ENCODE measurements at regions not wholly inside any gene's neighbourhood (a gene's known extent, or its start where the extent isn't known, plus 50 kb on each side); places are given as distances from the start of the nearest gene placed in this dataset.
A peak's percentile ranks its signal among the peaks of the same experiment; 100 is the strongest.

DNA sequence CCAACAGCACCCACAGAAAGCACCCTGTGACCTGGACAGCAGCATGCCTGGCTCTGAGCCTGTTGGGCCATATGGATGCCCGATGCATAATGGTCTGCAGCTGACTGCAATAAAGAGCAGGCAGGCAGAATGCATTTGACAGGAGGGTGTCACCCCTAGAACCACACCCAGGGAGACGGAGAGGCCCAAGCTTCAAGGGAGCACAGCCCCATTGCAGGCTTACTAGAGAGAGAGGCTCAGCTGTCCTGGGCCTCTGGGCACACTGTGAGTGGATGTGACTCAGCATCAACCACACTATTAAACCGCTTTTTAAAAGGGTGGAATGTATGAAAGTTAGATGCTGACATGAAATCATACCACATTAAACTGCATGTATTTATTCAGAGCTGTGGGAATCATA, 365.3 kb downstream of the CTTN start:
- no peak overlapping the region for H3K4me3 ChIP-seq (ENCODE audit: control insufficient read depth in 1 of 7, extremely low read depth in 1 of 7, insufficient read depth in 4 of 7, low read depth in 2 of 7, low read length in 6 of 7)
- DNase-seq: peak in 1 of 3 donors; percentile 2
- H3K4me1 ChIP-seq (ENCODE audit: control extremely low read depth in 1 of 4, control insufficient read depth in 4 of 4, insufficient read depth in 4 of 4, low read length in 3 of 4): no peaks in the 10 kb centered on the region
- no peak overlapping the region for H3K27ac ChIP-seq (ENCODE audit: insufficient read depth in 1 of 2, low read depth in 1 of 2, low read length in 2 of 2, poor library complexity in 1 of 2, severe bottlenecking in 2 of 2)
- WGBS (ENCODE audit: insufficient coverage): 86% methylated on average over 2 of the region's 3 CpGs
- CTCF ChIA-PET: no interaction called here
- no peaks in the 10 kb centered on the region for H3K36me3 ChIP-seq (ENCODE audit: control insufficient read depth in 4 of 4, insufficient read depth in 4 of 4, low read length in 3 of 4)
- H3K9me3 ChIP-seq (ENCODE audit: control extremely low read depth in 1 of 5, control insufficient read depth in 4 of 5, insufficient read depth in 2 of 5, low read depth in 1 of 5, low read length in 4 of 5): peaks cover 0 to 8% (median 0%) of the 10 kb centered on the region in 5 experiments
- no peaks in the 10 kb centered on the region for H3K27me3 ChIP-seq (replicated peaks in 2 of 5; ENCODE audit: control insufficient read depth in 4 of 5, insufficient read depth in 5 of 5, low read length in 4 of 5)
- POLR2A ChIA-PET: interaction anchor here (0.6 kb wide), 1 partner anchor 702 kb away, joined by 4 read pairs; no protein-coding TSS in a partner anchor

GRCh38 chr11:70764356-70764905, 366.1 kb downstream of the CTTN start:
- DNase-seq: no peak
- Histone ChIP-seq H3K27me3 (replicated peaks in 2 of 5; ENCODE audit: control insufficient read depth in 4 of 5, insufficient read depth in 5 of 5, low read length in 4 of 5) (no peaks in the 10 kb centered on the region), H3K27ac (ENCODE audit: insufficient read depth in 1 of 2, low read depth in 1 of 2, low read length in 2 of 2, poor library complexity in 1 of 2, severe bottlenecking in 2 of 2) (no peak overlapping the region), H3K9me3 (ENCODE audit: control extremely low read depth in 1 of 5, control insufficient read depth in 4 of 5, insufficient read depth in 2 of 5, low read depth in 1 of 5, low read length in 4 of 5) (peaks cover 0 to 8% (median 0%) of the 10 kb centered on the region in 5 experiments), H3K4me3 (ENCODE audit: control insufficient read depth in 1 of 7, extremely low read depth in 1 of 7, insufficient read depth in 4 of 7, low read depth in 2 of 7, low read length in 6 of 7) (no peak overlapping the region), H3K4me1 (ENCODE audit: control extremely low read depth in 1 of 4, control insufficient read depth in 4 of 4, insufficient read depth in 4 of 4, low read length in 3 of 4) (no peaks in the 10 kb centered on the region), H3K36me3 (ENCODE audit: control insufficient read depth in 4 of 4, insufficient read depth in 4 of 4, low read length in 3 of 4) (no peaks in the 10 kb centered on the region)
- ChIA-PET CTCF (no interaction called here), POLR2A (no interaction called here)
- 94% methylated on average over 3 of the region's 3 CpGs for WGBS (ENCODE audit: insufficient coverage)

GRCh38 chr11:70766901-70767300, 368.6 kb downstream of the CTTN start:
- ChIA-PET CTCF (no interaction called here), POLR2A (no interaction called here)
- 98% methylated on average over 4 of the region's 8 CpGs for WGBS (ENCODE audit: insufficient coverage)
- Histone ChIP-seq H3K9me3 (ENCODE audit: control extremely low read depth in 1 of 5, control insufficient read depth in 4 of 5, insufficient read depth in 2 of 5, low read depth in 1 of 5, low read length in 4 of 5) (peaks cover 0 to 2% (median 0%) of the 10 kb centered on the region in 5 experiments), H3K36me3 (ENCODE audit: control insufficient read depth in 4 of 4, insufficient read depth in 4 of 4, low read length in 3 of 4) (no peaks in the 10 kb centered on the region), H3K4me1 (ENCODE audit: control extremely low read depth in 1 of 4, control insufficient read depth in 4 of 4, insufficient read depth in 4 of 4, low read length in 3 of 4) (no peaks in the 10 kb centered on the region), H3K27ac (ENCODE audit: insufficient read depth in 1 of 2, low read depth in 1 of 2, low read length in 2 of 2, poor library complexity in 1 of 2, severe bottlenecking in 2 of 2) (no peak overlapping the region), H3K27me3 (replicated peaks in 2 of 5; ENCODE audit: control insufficient read depth in 4 of 5, insufficient read depth in 5 of 5, low read length in 4 of 5) (no peaks in the 10 kb centered on the region), H3K4me3 (ENCODE audit: control insufficient read depth in 1 of 7, extremely low read depth in 1 of 7, insufficient read depth in 4 of 7, low read depth in 2 of 7, low read length in 6 of 7) (no peak overlapping the region)
- no peak for DNase-seq

DNA sequence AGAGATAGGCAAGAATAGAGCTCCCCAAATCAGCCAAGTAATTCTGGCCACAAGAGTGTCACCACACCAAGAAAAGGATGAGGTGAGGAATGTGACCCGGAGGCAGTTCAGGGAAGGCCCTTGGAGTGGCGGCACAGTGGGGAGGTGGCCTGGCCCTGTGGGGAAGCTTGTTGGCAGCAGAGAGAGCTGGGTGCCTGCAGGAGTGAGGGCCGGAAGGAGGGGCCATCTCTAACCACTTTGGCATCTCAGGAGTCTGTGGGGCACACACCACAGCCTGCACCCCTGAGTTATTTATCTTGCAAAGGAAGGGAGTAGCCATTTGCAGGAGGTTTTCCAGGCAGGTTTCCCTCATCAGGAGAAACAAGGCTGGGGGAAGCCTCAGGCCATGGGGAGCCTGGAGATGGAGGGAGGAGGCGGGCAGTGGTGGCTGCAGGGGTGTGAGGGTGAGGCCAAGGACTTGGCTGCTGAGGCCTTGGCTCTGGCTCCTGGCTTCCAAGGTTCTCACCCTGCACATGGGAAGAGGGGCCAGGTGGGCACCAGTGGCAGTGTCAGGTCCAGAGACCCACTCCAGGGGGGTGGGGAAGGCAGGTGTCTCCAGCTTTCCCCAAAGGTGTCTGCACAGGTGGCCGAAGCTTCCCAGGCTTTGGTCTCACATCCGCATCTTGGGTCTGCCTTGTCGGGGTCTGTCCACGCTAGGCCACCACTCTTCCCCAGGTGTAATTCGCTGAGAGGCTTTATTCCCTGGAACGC, 370.2 kb downstream of the CTTN start:
- H3K4me1 ChIP-seq (ENCODE audit: control extremely low read depth in 1 of 4, control insufficient read depth in 4 of 4, insufficient read depth in 4 of 4, low read length in 3 of 4): no peaks in the 10 kb centered on the region
- H3K4me3 ChIP-seq (ENCODE audit: control insufficient read depth in 1 of 7, extremely low read depth in 1 of 7, insufficient read depth in 4 of 7, low read depth in 2 of 7, low read length in 6 of 7): no peak overlapping the region
- 98% methylated on average over 8 of the region's 10 CpGs for WGBS (ENCODE audit: insufficient coverage)
- no peak overlapping the region for H3K27ac ChIP-seq (ENCODE audit: insufficient read depth in 1 of 2, low read depth in 1 of 2, low read length in 2 of 2, poor library complexity in 1 of 2, severe bottlenecking in 2 of 2)
- H3K27me3 ChIP-seq (replicated peaks in 2 of 5; ENCODE audit: control insufficient read depth in 4 of 5, insufficient read depth in 5 of 5, low read length in 4 of 5): no peaks in the 10 kb centered on the region
- POLR2A ChIA-PET: no interaction called here
- peaks cover 0 to 3% (median under 1%) of the 10 kb centered on the region in 5 experiments for H3K9me3 ChIP-seq (ENCODE audit: control extremely low read depth in 1 of 5, control insufficient read depth in 4 of 5, insufficient read depth in 2 of 5, low read depth in 1 of 5, low read length in 4 of 5)
- H3K36me3 ChIP-seq (ENCODE audit: control insufficient read depth in 4 of 4, insufficient read depth in 4 of 4, low read length in 3 of 4): no peaks in the 10 kb centered on the region
- CTCF ChIA-PET: interaction anchor here (0.9 kb wide), 1 partner anchor 12 kb away, joined by 3 read pairs; no protein-coding TSS in a partner anchor
- DNase-seq: no peak

DNA sequence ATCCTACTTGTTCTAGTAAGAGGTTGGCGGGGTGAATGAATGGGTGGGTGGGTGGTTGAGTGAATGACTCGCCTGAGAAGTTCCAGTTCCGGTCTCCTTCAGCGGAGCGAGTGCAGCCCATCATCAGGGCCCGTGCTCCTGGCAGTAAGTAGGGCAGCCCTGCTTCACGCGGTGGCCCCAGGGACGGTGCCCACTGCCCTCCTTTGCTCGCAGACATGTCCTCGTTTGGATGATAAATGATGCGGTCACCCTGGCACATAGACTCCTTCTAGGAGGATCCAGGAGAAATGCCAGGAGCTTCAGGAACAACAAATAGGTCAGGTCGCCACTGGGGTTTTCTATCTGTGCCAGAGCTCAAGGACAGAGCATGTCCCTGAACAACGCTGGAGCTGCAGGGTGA, 370.8 kb downstream of the CTTN start:
- Histone ChIP-seq H3K36me3 (ENCODE audit: control insufficient read depth in 4 of 4, insufficient read depth in 4 of 4, low read length in 3 of 4) (no peaks in the 10 kb centered on the region), H3K4me3 (ENCODE audit: control insufficient read depth in 1 of 7, extremely low read depth in 1 of 7, insufficient read depth in 4 of 7, low read depth in 2 of 7, low read length in 6 of 7) (no peak overlapping the region), H3K9me3 (ENCODE audit: control extremely low read depth in 1 of 5, control insufficient read depth in 4 of 5, insufficient read depth in 2 of 5, low read depth in 1 of 5, low read length in 4 of 5) (peaks cover 0 to 6% (median 2%) of the 10 kb centered on the region in 5 experiments), H3K4me1 (ENCODE audit: control extremely low read depth in 1 of 4, control insufficient read depth in 4 of 4, insufficient read depth in 4 of 4, low read length in 3 of 4) (no peaks in the 10 kb centered on the region), H3K27me3 (replicated peaks in 2 of 5; ENCODE audit: control insufficient read depth in 4 of 5, insufficient read depth in 5 of 5, low read length in 4 of 5) (no peaks in the 10 kb centered on the region), H3K27ac (ENCODE audit: insufficient read depth in 1 of 2, low read depth in 1 of 2, low read length in 2 of 2, poor library complexity in 1 of 2, severe bottlenecking in 2 of 2) (no peak overlapping the region)
- POLR2A ChIA-PET: no interaction called here
- CTCF ChIA-PET: interaction anchor here (0.9 kb wide), 1 partner anchor 12 kb away, joined by 3 read pairs; no protein-coding TSS in a partner anchor
- WGBS (ENCODE audit: insufficient coverage): 89% methylated on average over 13 of the region's 14 CpGs
- no peak for DNase-seq

GRCh38 chr11:70769521-70769920, 371.2 kb downstream of the CTTN start:
- H3K4me1 ChIP-seq (ENCODE audit: control extremely low read depth in 1 of 4, control insufficient read depth in 4 of 4, insufficient read depth in 4 of 4, low read length in 3 of 4): no peaks in the 10 kb centered on the region
- CTCF ChIA-PET: interaction anchor here (0.9 kb wide), 1 partner anchor 13 kb away, joined by 3 read pairs; no protein-coding TSS in a partner anchor
- WGBS (ENCODE audit: insufficient coverage): 97% methylated on average over 7 of the region's 8 CpGs
- no peak for DNase-seq
- H3K4me3 ChIP-seq (ENCODE audit: control insufficient read depth in 1 of 7, extremely low read depth in 1 of 7, insufficient read depth in 4 of 7, low read depth in 2 of 7, low read length in 6 of 7): no peak overlapping the region
- POLR2A ChIA-PET: no interaction called here
- peaks cover 0 to 8% (median 2%) of the 10 kb centered on the region in 5 experiments for H3K9me3 ChIP-seq (ENCODE audit: control extremely low read depth in 1 of 5, control insufficient read depth in 4 of 5, insufficient read depth in 2 of 5, low read depth in 1 of 5, low read length in 4 of 5)
- H3K27me3 ChIP-seq (replicated peaks in 2 of 5; ENCODE audit: control insufficient read depth in 4 of 5, insufficient read depth in 5 of 5, low read length in 4 of 5): no peaks in the 10 kb centered on the region
- no peak overlapping the region for H3K27ac ChIP-seq (ENCODE audit: insufficient read depth in 1 of 2, low read depth in 1 of 2, low read length in 2 of 2, poor library complexity in 1 of 2, severe bottlenecking in 2 of 2)
- no peaks in the 10 kb centered on the region for H3K36me3 ChIP-seq (ENCODE audit: control insufficient read depth in 4 of 4, insufficient read depth in 4 of 4, low read length in 3 of 4)

- H3K36me3 ChIP-seq (ENCODE audit: control insufficient read depth in 4 of 4, insufficient read depth in 4 of 4, low read length in 3 of 4): no peaks in the 10 kb centered on the region
- DNase-seq: no peak
- POLR2A ChIA-PET: no interaction called here
- 96% methylated on average over 17 of the region's 18 CpGs for WGBS (ENCODE audit: insufficient coverage)
- H3K27me3 ChIP-seq (replicated peaks in 2 of 5; ENCODE audit: control insufficient read depth in 4 of 5, insufficient read depth in 5 of 5, low read length in 4 of 5): no peaks in the 10 kb centered on the region
- no peak overlapping the region for H3K27ac ChIP-seq (ENCODE audit: insufficient read depth in 1 of 2, low read depth in 1 of 2, low read length in 2 of 2, poor library complexity in 1 of 2, severe bottlenecking in 2 of 2)
- no peak overlapping the region for H3K4me3 ChIP-seq (ENCODE audit: control insufficient read depth in 1 of 7, extremely low read depth in 1 of 7, insufficient read depth in 4 of 7, low read depth in 2 of 7, low read length in 6 of 7)
- peaks cover 0 to 11% (median 3%) of the 10 kb centered on the region in 5 experiments for H3K9me3 ChIP-seq (ENCODE audit: control extremely low read depth in 1 of 5, control insufficient read depth in 4 of 5, insufficient read depth in 2 of 5, low read depth in 1 of 5, low read length in 4 of 5)
- CTCF ChIA-PET: no interaction called here
- H3K4me1 ChIP-seq (ENCODE audit: control extremely low read depth in 1 of 4, control insufficient read depth in 4 of 4, insufficient read depth in 4 of 4, low read length in 3 of 4): no peaks in the 10 kb centered on the region
These were observed 373.0 kb downstream of the CTTN start for GRCh38 chr11:70771099-70771885.
